A549 (cell line): ENCODE measurements at regions not wholly inside any gene's neighbourhood (a gene's known extent, or its start where the extent isn't known, plus 50 kb on each side); places are given as distances from the start of the nearest gene placed in this dataset.

Experiments used
- CHD4 ChIP-seq: fragments of 200-600 bp; sonication (generic); IDR thresholded peaks from 2 replicates; pipeline ENCODE4 v1.6.1; 2016; ENCODE audit warnings: antibody characterized with exemption, mild to moderate bottlenecking, borderline replicate concordance
- CTCF ChIP-seq: fragments of >200 bp; sonication (Bioruptor Twin); formaldehyde crosslinking; IDR thresholded peaks from 3 replicates; pipeline ENCODE4 v1.5.1; 2016
- EP300 ChIP-seq, 2 experiments: fragments of >200 bp; sonication (Bioruptor Twin); formaldehyde crosslinking; IDR thresholded peaks; 2 replicates in 1 of 2; 3 replicates in 1 of 2; pipeline ENCODE4 v1.6.1; 2016 to 2017
- JUNB ChIP-seq: fragments of >200 bp; sonication (Bioruptor Twin); formaldehyde crosslinking; IDR thresholded peaks from 2 replicates; pipeline ENCODE4 v1.6.1; 2016
- KDM1A ChIP-seq: fragments of 200-600 bp; sonication (generic); IDR thresholded peaks from 2 replicates; pipeline ENCODE4 v1.6.1; 2016; ENCODE audit warnings: low read depth, mild to moderate bottlenecking
- POLR2A ChIP-seq: IDR thresholded peaks from 2 replicates; pipeline ENCODE4 v1.6.1; 2012; ENCODE audit warnings: mild to moderate bottlenecking, low read length
- RAD21 ChIP-seq, 2 experiments: fragments of >200 bp in 1 of 2; sonication (Bioruptor Twin) in 1 of 2; formaldehyde crosslinking in 1 of 2; IDR thresholded peaks in 1 of 2; conservative IDR thresholded peaks in 1 of 2; 2 replicates in 1 of 2; 3 replicates in 1 of 2; pipeline ENCODE4 v1.6.1; 2012 to 2018; ENCODE audit warnings: inconsistent platforms in 1 of 2
- RCOR1 ChIP-seq: fragments of 150-350 bp; IDR thresholded peaks from 2 replicates; pipeline ENCODE4 v1.6.1; 2014; ENCODE audit warnings: antibody characterized with exemption, low read length, low read depth
- SREBF2 ChIP-seq: fragments of 450-650 bp; IDR thresholded peaks from 2 replicates; pipeline ENCODE4 v1.6.1; 2014; ENCODE audit warnings: mild to moderate bottlenecking, moderate library complexity

- TF ChIP-seq KDM1A (no peak), CTCF (no peak), EP300 (IDR thresholded peaks at IDR 0.05) (no peak), RAD21 (conservative IDR thresholded peaks at IDR 0.05 in 1 of 2, IDR thresholded peaks at IDR 0.05 in 1 of 2) (no peak), JUNB (no peak), POLR2A (no peak), RCOR1 (no peak), SREBF2 (no peak), CHD4 (no peak)
Measured at GRCh38 chr13:61765940-61766666, 350.5 kb upstream of the PCDH20 start.
